ENCODE measurements at regions not wholly inside any gene's neighbourhood (a gene's known extent, or its start where the extent isn't known, plus 50 kb on each side); places are given as distances from the start of the nearest gene placed in this dataset.
"Not testable (repeated sequence)": the region's sequence is repeated elsewhere in the genome, so short reads cannot be mapped to it uniquely, and the experiment has no call there.

DNA sequence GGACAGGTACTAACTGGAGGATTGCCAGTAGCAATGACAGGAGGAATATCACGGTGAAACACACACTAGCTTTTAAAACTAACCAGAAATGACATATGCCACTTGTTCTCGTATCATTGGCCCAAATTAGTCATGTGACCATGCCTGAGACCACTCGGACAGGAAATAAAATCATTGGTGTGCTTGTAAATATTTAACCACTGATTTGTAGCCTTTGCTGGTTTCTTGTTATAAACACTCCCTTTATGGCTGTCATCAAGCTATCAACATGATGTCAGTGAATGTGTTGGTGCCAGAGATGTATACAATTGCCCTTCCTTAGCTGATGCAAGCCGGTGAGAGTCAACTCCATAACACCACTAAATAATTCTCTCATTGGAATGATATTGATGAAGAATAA is 123.7 kb upstream of the ANKH start:
- TF ChIP-seq ZNF274 (IDR thresholded peaks at IDR 0.05; ENCODE audit: low read depth, low read length): no peak
- H3K4me3 ChIP-seq (ENCODE audit: low read length): no peak overlapping the region

GRCh38 chr5:14993459-14994133 is 122.0 kb upstream of the ANKH start:
- not testable (repeated sequence) for H3K4me3 ChIP-seq (ENCODE audit: low read length)

DNA sequence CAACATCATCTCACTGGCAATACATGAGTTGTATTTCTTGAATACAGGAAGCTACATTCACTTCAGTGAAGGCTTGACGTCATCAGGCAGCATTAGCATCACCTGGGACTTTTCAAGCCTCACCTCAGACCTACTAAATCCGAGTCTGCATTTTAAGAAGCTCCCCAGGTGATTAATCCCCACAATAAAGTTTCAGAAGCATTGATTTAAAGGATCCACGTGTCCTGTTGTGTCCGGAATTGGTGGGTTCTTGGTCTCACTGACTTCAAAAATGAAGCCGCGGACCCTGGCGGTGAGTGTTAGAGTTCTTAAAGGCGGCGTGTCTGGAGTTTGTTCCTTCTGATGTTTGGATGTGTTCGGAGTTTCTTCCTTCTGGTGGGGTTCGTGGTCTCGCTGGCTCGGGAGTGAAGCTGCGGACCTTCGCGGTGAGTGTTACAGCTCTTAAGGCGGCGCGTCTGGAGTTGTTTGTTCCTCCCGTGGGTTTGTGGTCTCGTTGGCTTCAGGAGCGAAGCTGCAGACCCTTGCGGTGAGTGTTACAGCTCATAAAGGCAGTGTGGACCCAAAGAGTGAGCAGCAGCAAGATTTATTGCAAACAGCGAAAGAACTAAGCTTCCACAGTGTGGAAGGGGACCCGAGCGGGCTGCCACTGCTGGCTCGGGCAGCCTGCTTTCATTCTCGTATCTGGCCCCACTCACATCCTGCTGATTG is 121.3 kb upstream of the ANKH start:
- H3K4me3 ChIP-seq (ENCODE audit: low read length): peak overlapping the region; percentile 79; the same call in 1 of the 2 replicates

DNA sequence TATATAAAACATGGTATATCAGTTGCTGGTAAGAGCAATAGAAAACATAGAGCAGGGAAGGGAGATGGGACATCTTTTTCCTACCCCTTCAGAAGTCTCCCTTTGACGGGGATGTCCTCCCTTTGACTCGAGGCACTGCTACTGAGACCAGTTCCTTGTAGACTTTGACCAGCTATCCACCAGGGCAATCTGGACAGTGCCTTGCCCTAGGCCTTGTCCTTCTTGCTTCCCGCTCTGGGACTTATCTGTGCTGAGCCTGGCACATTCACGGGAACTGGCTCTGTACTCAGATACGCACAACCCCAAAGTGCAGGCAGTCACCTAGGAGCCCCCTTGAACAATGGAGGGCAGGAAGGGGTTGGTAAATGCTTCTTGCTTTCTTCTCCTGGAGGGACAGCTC is 116.6 kb upstream of the ANKH start:
- H3K4me3 ChIP-seq (ENCODE audit: low read length): no peak overlapping the region
- TF ChIP-seq ZNF274 (IDR thresholded peaks at IDR 0.05; ENCODE audit: low read depth, low read length): no peak

- TF ChIP-seq ZNF274 (IDR thresholded peaks at IDR 0.05; ENCODE audit: low read depth, low read length): no peak
- no peak overlapping the region for H3K4me3 ChIP-seq (ENCODE audit: low read length)
Observed at GRCh38 chr5:14986413-14986812, 114.8 kb upstream of the ANKH start.

GRCh38 chr5:14983666-14984441 is 112.3 kb upstream of the ANKH start:
- TF ChIP-seq ZNF274 (IDR thresholded peaks at IDR 0.05; ENCODE audit: low read depth, low read length): no peak
- no peak overlapping the region for H3K4me3 ChIP-seq (ENCODE audit: low read length)

GRCh38 chr5:14980698-14981097 is 109.1 kb upstream of the ANKH start:
- no peak overlapping the region for H3K4me3 ChIP-seq (ENCODE audit: low read length)
- no peak for TF ChIP-seq ZNF274 (IDR thresholded peaks at IDR 0.05; ENCODE audit: low read depth, low read length)

DNA sequence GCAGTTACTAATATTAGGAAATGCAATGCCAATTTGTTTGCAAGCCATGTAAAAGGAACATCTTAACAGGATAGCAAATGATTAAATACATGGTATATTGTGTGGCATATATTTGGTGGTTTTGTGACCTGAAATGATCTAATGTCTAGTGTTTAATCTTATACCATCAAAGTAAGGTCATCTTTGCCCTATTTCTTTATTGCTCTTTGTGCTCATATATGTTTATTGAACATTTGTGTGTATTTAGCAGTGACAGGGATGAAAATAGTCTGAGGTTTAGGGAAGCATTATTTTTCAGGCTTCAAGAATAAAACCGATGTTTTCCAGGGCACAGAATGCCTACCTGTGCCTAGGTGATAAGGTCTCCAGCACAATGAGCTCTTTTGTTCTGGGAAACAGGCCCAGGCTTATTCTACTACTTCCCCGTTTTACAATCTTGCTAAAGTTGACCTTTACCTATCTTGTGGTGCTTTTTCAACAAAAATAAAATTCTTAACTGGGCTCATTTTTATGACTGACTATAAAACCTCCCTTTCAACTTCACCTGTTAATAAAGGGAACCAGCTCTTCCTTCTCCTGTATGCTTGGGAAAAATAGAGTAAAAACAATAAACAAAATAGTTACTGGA is 105.6 kb upstream of the ANKH start:
- TF ChIP-seq ZNF274 (IDR thresholded peaks at IDR 0.05; ENCODE audit: low read depth, low read length): no peak
- H3K4me3 ChIP-seq (ENCODE audit: low read length): no peak overlapping the region

GRCh38 chr5:14976486-14976885 is 104.9 kb upstream of the ANKH start:
- TF ChIP-seq ZNF274 (IDR thresholded peaks at IDR 0.05; ENCODE audit: low read depth, low read length): no peak
- no peak overlapping the region for H3K4me3 ChIP-seq (ENCODE audit: low read length)

DNA sequence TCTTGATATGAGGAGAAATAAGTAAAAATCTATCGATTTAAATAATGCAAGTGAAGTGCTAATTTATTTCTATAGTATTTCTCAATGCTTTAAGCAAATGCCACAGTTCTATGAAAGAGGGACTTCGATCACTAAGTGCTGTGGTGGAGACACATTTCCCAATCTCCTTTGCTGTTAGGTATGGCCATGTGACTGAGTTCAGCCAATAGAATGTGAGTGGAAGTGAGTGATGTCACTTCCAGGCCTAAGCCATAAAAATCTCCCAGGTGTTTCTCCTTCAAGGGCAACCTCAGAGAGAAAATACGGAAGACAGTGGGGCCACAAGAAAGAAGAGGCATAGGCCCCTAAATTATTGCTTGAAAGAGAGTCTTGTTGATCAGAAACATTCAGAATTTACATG is 100.3 kb upstream of the ANKH start:
- no peak for TF ChIP-seq ZNF274 (IDR thresholded peaks at IDR 0.05; ENCODE audit: low read depth, low read length)
- H3K4me3 ChIP-seq (ENCODE audit: low read length): no peak overlapping the region

- no peak overlapping the region for H3K4me3 ChIP-seq (ENCODE audit: low read length)
- no peak for TF ChIP-seq ZNF274 (IDR thresholded peaks at IDR 0.05; ENCODE audit: low read depth, low read length)
Observed at GRCh38 chr5:14968796-14969195, 97.2 kb upstream of the ANKH start.

GRCh38 chr5:14967166-14967565 is 95.6 kb upstream of the ANKH start:
- no peak for TF ChIP-seq ZNF274 (IDR thresholded peaks at IDR 0.05; ENCODE audit: low read depth, low read length)
- no peak overlapping the region for H3K4me3 ChIP-seq (ENCODE audit: low read length)

GRCh38 chr5:14965815-14966214 is 94.2 kb upstream of the ANKH start:
- H3K4me3 ChIP-seq (ENCODE audit: low read length): no peak overlapping the region
- TF ChIP-seq ZNF274 (IDR thresholded peaks at IDR 0.05; ENCODE audit: low read depth, low read length): no peak

- no peak overlapping the region for H3K4me3 ChIP-seq (ENCODE audit: low read length)
- TF ChIP-seq ZNF274 (IDR thresholded peaks at IDR 0.05; ENCODE audit: low read depth, low read length): no peak
Observed at GRCh38 chr5:14962604-14963003, 91.0 kb upstream of the ANKH start.

DNA sequence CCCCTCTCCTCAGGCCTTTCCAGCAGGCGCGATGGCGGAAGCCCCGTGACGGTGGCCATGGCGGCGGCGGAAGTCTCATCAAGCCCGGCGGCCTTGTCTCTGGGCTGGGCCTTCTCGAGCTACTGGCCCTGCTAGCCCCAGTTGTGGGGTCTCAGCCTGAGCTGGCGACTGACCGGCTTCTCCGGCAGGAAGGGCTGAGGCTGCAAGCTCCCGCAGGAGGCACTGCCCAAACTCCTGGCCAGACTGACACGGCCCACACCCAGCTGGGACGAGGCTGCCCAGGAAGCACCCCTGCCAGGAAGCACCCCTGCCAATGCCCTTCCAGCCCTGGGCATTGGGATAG is 88.5 kb upstream of the ANKH start:
- no peak for TF ChIP-seq ZNF274 (IDR thresholded peaks at IDR 0.05; ENCODE audit: low read depth, low read length)
- H3K4me3 ChIP-seq (ENCODE audit: low read length): no peak overlapping the region
